Small intestine (tissue), 7 donors: ENCODE measurements at regions not wholly inside any gene's neighbourhood (a gene's known extent, or its start where the extent isn't known, plus 50 kb on each side); places are given as distances from the start of the nearest gene placed in this dataset.
"Not testable (repeated sequence)": the region's sequence is repeated elsewhere in the genome, so short reads cannot be mapped to it uniquely, and the experiment has no call there.

Experiments used
- DNase-seq, 2 donors: peaks; one replicate each; pipeline versions ENCODE4 v3.0.0 to v3.0.0-alpha.2; 2013
- FAIRE-seq: peaks from 2 replicates; lab custom pipeline; 2012; peaks lifted over from hg19 to GRCh38; lab: Jason Lieb, UNC
- H3K27ac ChIP-seq, 3 donors: one replicate each; pipeline ENCODE4 v1.5.1; 2013; ENCODE audit warnings: low read length in 2 of 3, mild to moderate bottlenecking in 2 of 3, control low read depth in 1 of 3, inconsistent platforms in 1 of 3, low read depth in 1 of 3, moderate library complexity in 1 of 3
- H3K27me3 ChIP-seq, 3 donors: one replicate each; pipeline ENCODE4 v1.6.1; 2013; ENCODE audit warnings: low read length in 3 of 3, inconsistent platforms in 1 of 3; ENCODE audit not compliant: control insufficient read depth in 3 of 3, insufficient read depth in 3 of 3
- H3K36me3 ChIP-seq, 3 donors: one replicate each; pipeline ENCODE4 v1.6.1; 2013; ENCODE audit warnings: low read length in 3 of 3, inconsistent platforms in 1 of 3, low read depth in 1 of 3, mild to moderate bottlenecking in 1 of 3, moderate library complexity in 1 of 3; ENCODE audit not compliant: control insufficient read depth in 3 of 3, insufficient read depth in 2 of 3
- H3K4me1 ChIP-seq, 3 donors: one replicate each; pipeline ENCODE4 v1.6.1; 2013; ENCODE audit warnings: low read length in 2 of 3, inconsistent platforms in 1 of 3, low read depth in 1 of 3, mild to moderate bottlenecking in 1 of 3, moderate library complexity in 1 of 3; ENCODE audit not compliant: control insufficient read depth in 3 of 3, insufficient read depth in 2 of 3
- H3K4me3 ChIP-seq, 3 donors: one replicate each; pipeline ENCODE4 v1.5.1; 2013; ENCODE audit warnings: low read length in 3 of 3, control low read depth in 1 of 3, inconsistent platforms in 1 of 3, low read depth in 1 of 3, mild to moderate bottlenecking in 1 of 3, moderate library complexity in 1 of 3
- H3K9me3 ChIP-seq, 2 donors: one replicate each; pipeline ENCODE4 v1.6.1; 2013; ENCODE audit warnings: low read depth in 1 of 2, low read length in 1 of 2; ENCODE audit not compliant: control insufficient read depth in 2 of 2, insufficient read depth in 1 of 2
- WGBS, 3 donors: extraction: QIAGEN DNeasy Blood & Tissue Kit; methylation state at CpG; one replicate each; pipeline ENCODE4 v1.1.7; 2013; 5-methylcytosine and 5-hydroxymethylcytosine counted together
- donor health status: healthy with polysubstance abuse.
- donor health status: control.
- donor health status: control.
- donor health status: Bipolar disorder and iron deficiency.
- donor health status: healthy.

- 88 to 95% (median 89%) methylated on average over 6 of the region's 6 CpGs for WGBS, 3 donors
- H3K4me1 ChIP-seq, H3K27me3 ChIP-seq, FAIRE-seq, H3K27ac ChIP-seq, H3K4me3 ChIP-seq, DNase-seq, H3K9me3 ChIP-seq, H3K36me3 ChIP-seq: not testable (repeated sequence)
Measured at GRCh38 chr4:42257645-42258044, 105.2 kb upstream of the BEND4 start.

- no peaks in the 10 kb centered on the region for H3K4me1 ChIP-seq
- H3K27me3 ChIP-seq, result no peaks in the 10 kb centered on the region
- H3K27ac ChIP-seq, result no peak overlapping the region
- FAIRE-seq (no peak), DNase-seq (no peak)
- WGBS, 3 donors, result 57 to 62% (median 57%) methylated on average over 8 of the region's 8 CpGs
- peaks cover 0 to 4% of the 10 kb centered on the region in 2 donors for H3K9me3 ChIP-seq
- H3K4me3 ChIP-seq, result no peak overlapping the region
- H3K36me3 ChIP-seq, result no peaks in the 10 kb centered on the region
Measured at GRCh38 chr4:42262701-42263490, 110.4 kb upstream of the BEND4 start.

- no peak for FAIRE-seq
- no peak for DNase-seq
Measured at GRCh38 chr4:42265782-42266602, 113.5 kb upstream of the BEND4 start.

GRCh38 chr4:42267724-42268123 is 115.3 kb upstream of the BEND4 start:
- no peaks in the 10 kb centered on the region for H3K4me1 ChIP-seq
- peaks cover 0 to 4% of the 10 kb centered on the region in 2 donors for H3K9me3 ChIP-seq
- DNase-seq, result no peak
- no peak overlapping the region for H3K4me3 ChIP-seq
- no peak for FAIRE-seq
- H3K27me3 ChIP-seq, result no peaks in the 10 kb centered on the region
- 89 to 93% (median 93%) methylated on average over 3 of the region's 3 CpGs for WGBS, 3 donors
- no peaks in the 10 kb centered on the region for H3K36me3 ChIP-seq
- H3K27ac ChIP-seq, result no peak overlapping the region

More at GRCh38 chr4:42265782-42266602, 113.5 kb upstream of the BEND4 start:
- Histone ChIP-seq H3K27ac (no peak overlapping the region), H3K4me3 (no peak overlapping the region), H3K36me3 (no peaks in the 10 kb centered on the region), H3K4me1 (no peaks in the 10 kb centered on the region), H3K27me3 (no peaks in the 10 kb centered on the region), H3K9me3 (peaks cover 0 to 4% of the 10 kb centered on the region in 2 donors)
- WGBS, 3 donors, result 90 to 94% (median 92%) methylated on average over 19 to 20 of the region's 20 CpGs

- WGBS, 3 donors, result 61 to 72% (median 71%) methylated on average over 2 of the region's 2 CpGs
- DNase-seq, result no peak
- Histone ChIP-seq H3K4me3 (no peak overlapping the region), H3K4me1 (no peaks in the 10 kb centered on the region), H3K36me3 (no peaks in the 10 kb centered on the region), H3K27ac (no peak overlapping the region), H3K27me3 (no peaks in the 10 kb centered on the region), H3K9me3 (peaks cover 0 to 4% of the 10 kb centered on the region in 2 donors)
- no peak for FAIRE-seq
Measured at GRCh38 chr4:42268824-42269223, 116.4 kb upstream of the BEND4 start.

GRCh38 chr4:42271096-42271495 is 118.6 kb upstream of the BEND4 start:
- DNase-seq (no peak), FAIRE-seq (no peak)
- H3K36me3 ChIP-seq, result no peaks in the 10 kb centered on the region
- H3K27ac ChIP-seq, result no peak overlapping the region
- H3K4me1 ChIP-seq, result no peaks in the 10 kb centered on the region
- no peaks in the 10 kb centered on the region for H3K27me3 ChIP-seq
- H3K9me3 ChIP-seq, result no peaks in the 10 kb centered on the region
- 84 to 91% (median 86%) methylated on average over 3 of the region's 3 CpGs for WGBS, 3 donors
- no peak overlapping the region for H3K4me3 ChIP-seq

- FAIRE-seq (no peak), DNase-seq (no peak)
- peaks cover 0 to 3% (median 0%) of the 10 kb centered on the region in 3 donors for H3K27me3 ChIP-seq
- no peaks in the 10 kb centered on the region for H3K9me3 ChIP-seq
- no peak overlapping the region for H3K4me3 ChIP-seq
- WGBS, 3 donors, result 55 to 60% (median 58%) methylated on average over 2 of the region's 2 CpGs
- no peak overlapping the region for H3K27ac ChIP-seq
- H3K4me1 ChIP-seq, result no peaks in the 10 kb centered on the region
- no peaks in the 10 kb centered on the region for H3K36me3 ChIP-seq
Measured at GRCh38 chr4:42277291-42277690, 120.0 kb upstream of the SHISA3 start.

- no peak overlapping the region for H3K4me3 ChIP-seq
- DNase-seq, result no peak
- no peak for FAIRE-seq
- WGBS, 3 donors, result 82 to 87% (median 82%) methylated on average over 15 of the region's 15 CpGs
- H3K9me3 ChIP-seq, result no peaks in the 10 kb centered on the region
- peaks cover 0 to 7% (median 0%) of the 10 kb centered on the region in 3 donors for H3K27me3 ChIP-seq
- no peaks in the 10 kb centered on the region for H3K4me1 ChIP-seq
- no peaks in the 10 kb centered on the region for H3K36me3 ChIP-seq
- H3K27ac ChIP-seq, result no peak overlapping the region
Measured at GRCh38 chr4:42278709-42279324, 118.5 kb upstream of the SHISA3 start.
